K562 (cell line): ENCODE measurements at regions not wholly inside any gene's neighbourhood (a gene's known extent, or its start where the extent isn't known, plus 50 kb on each side); places are given as distances from the start of the nearest gene placed in this dataset.

Experiments
- ATAC-seq: fragments of 200-7000 bp; cut with Tn5 transposase; 3 replicates; pipeline ENCODE4 v1.9.1; 2020; ENCODE audit warnings: moderate library complexity
- BruUV-seq: library from RNA; stranded (reverse); fragments of 400-500 nt; replicated peaks from 2 replicates; lab custom pipeline; 2021; lab: Mats Ljungman, UMichigan
- CTCF ChIA-PET: fragments of 300-600 bp; formaldehyde crosslinking; extraction: SDS; loops from one replicate; lab custom pipeline; 2021; ENCODE audit warnings: low intra/inter-chr PET ratio; lab: Yijun Ruan, JAX
- POLR2A ChIA-PET: fragments of 300-600, 350-650 bp; sonication (Branson Sonifier 250); formaldehyde crosslinking; extraction: SDS; loops from one replicate; lab custom pipeline; 2021; ENCODE audit warnings: antibody characterized with exemption, inconsistent platforms; lab: Yijun Ruan, JAX
- DNase-seq, 4 experiments: peaks; one replicate each; pipeline versions ENCODE4 v3.0.0 to v3.0.0-alpha.2; 2011 to 2018; ENCODE audit warnings: low spot score in 3 of 4, mixed read lengths in 3 of 4; ENCODE audit errors: extremely low read depth in 1 of 4
- FAIRE-seq: peaks from 2 replicates; lab custom pipeline; 2011; peaks lifted over from hg19 to GRCh38; lab: Jason Lieb, UNC
- H2AFZ ChIP-seq: 2 replicates; pipeline ENCODE4 v1.6.0; 2011; ENCODE audit warnings: low read depth, low read length, control low read depth, inconsistent platforms
- H3K27ac ChIP-seq: fragments of 200-600 bp; 3 replicates; pipeline ENCODE4 v1.8.0; 2011; ENCODE audit warnings: low read depth, mild to moderate bottlenecking, control low read depth, inconsistent platforms, low read length, moderate library complexity, mixed read lengths; ENCODE audit errors: extremely low read depth
- H3K27me3 ChIP-seq, 2 experiments: fragments of 300-600 bp in 1 of 2; 2 replicates in 1 of 2; 3 replicates in 1 of 2; pipeline versions ENCODE4 v1.6.0 to v1.8.0; 2011; ENCODE audit warnings: inconsistent platforms in 2 of 2, low read length in 2 of 2, mild to moderate bottlenecking in 1 of 2, mixed read lengths in 1 of 2, moderate library complexity in 1 of 2; ENCODE audit not compliant: control insufficient read depth in 2 of 2, insufficient read depth in 2 of 2
- H3K36me3 ChIP-seq: fragments of 300-600 bp; 3 replicates; pipeline ENCODE4 v1.8.0; 2011; ENCODE audit warnings: mild to moderate bottlenecking, low read length, inconsistent platforms; ENCODE audit not compliant: control insufficient read depth, insufficient read depth
- H3K4me1 ChIP-seq, 2 experiments: fragments of 200-600 bp in 1 of 2; replicated peaks in 1 of 2; 2 replicates in 1 of 2; 3 replicates in 1 of 2; pipeline versions ENCODE4 v1.5.1 to v1.8.0; 2011; ENCODE audit warnings: inconsistent platforms in 2 of 2, low read length in 2 of 2, mild to moderate bottlenecking in 1 of 2, mixed read lengths in 1 of 2, moderate library complexity in 1 of 2; ENCODE audit not compliant: control insufficient read depth in 2 of 2, insufficient read depth in 2 of 2
- H3K4me2 ChIP-seq: 2 replicates; pipeline ENCODE4 v1.6.1; 2011; ENCODE audit warnings: low read length, control low read depth, inconsistent platforms, mixed read lengths; ENCODE audit not compliant: insufficient read depth
- H3K4me3 ChIP-seq: fragments of 200-600 bp; sonication (generic), shearing (Covaris generic); 2 replicates; pipeline ENCODE4 v1.5.1; 2016; ENCODE audit warnings: control low read depth, inconsistent platforms
- H3K79me2 ChIP-seq: fragments of 200-600 bp; 3 replicates; pipeline ENCODE4 v1.8.0; 2011; ENCODE audit warnings: low read length, inconsistent platforms; ENCODE audit not compliant: control insufficient read depth, insufficient read depth
- H3K9ac ChIP-seq, 2 experiments: 2 replicates each; pipeline versions ENCODE4 v1.6.0 to v1.6.1; 2011; ENCODE audit warnings: low read depth in 2 of 2, low read length in 2 of 2, control low read depth in 1 of 2, inconsistent platforms in 1 of 2, mild to moderate bottlenecking in 1 of 2, mixed read lengths in 1 of 2; ENCODE audit not compliant: insufficient read depth in 1 of 2
- H3K9me1 ChIP-seq: one replicate; pipeline ENCODE4 v1.6.0; 2011; ENCODE audit warnings: inconsistent platforms, mild to moderate bottlenecking, low read length, moderate library complexity; ENCODE audit not compliant: control insufficient read depth, insufficient read depth
- H3K9me3 ChIP-seq: replicated peaks from 2 replicates; pipeline ENCODE4 v1.5.1; 2011; ENCODE audit warnings: low read depth, low read length, inconsistent platforms; ENCODE audit not compliant: control insufficient read depth, insufficient read depth
- H4K20me1 ChIP-seq: replicated peaks from 2 replicates; pipeline ENCODE4 v1.6.1; 2011; ENCODE audit warnings: low read length, inconsistent platforms, mixed read lengths; ENCODE audit not compliant: control insufficient read depth, insufficient read depth
- CSDE1 ChIP-seq, 2 experiments: fragments of 450-650 bp; IDR thresholded peaks; 2 replicates each; pipeline ENCODE4 v1.6.1; 2016; ENCODE audit warnings: mild to moderate bottlenecking in 1 of 2
- CXXC5 ChIP-seq: fragments of 250-450 bp; sonication (Bioruptor Pico); IDR thresholded peaks from 2 replicates; pipeline ENCODE4 v1.8.0; 2022; ENCODE audit warnings: inconsistent platforms, mild to moderate bottlenecking, moderate library complexity
- ELK1 ChIP-seq: sonication (generic); formaldehyde crosslinking; IDR thresholded peaks from 2 replicates; pipeline ENCODE4 v1.8.1; 2022; ENCODE audit warnings: missing genetic modification reagents
- FOXA3 ChIP-seq, 2 experiments: fragments of 450-650 bp in 1 of 2; sonication (generic) in 1 of 2; formaldehyde crosslinking; IDR thresholded peaks in 1 of 2; conservative IDR thresholded peaks in 1 of 2; 2 replicates each; pipeline versions ENCODE4 v1.4.0 to v1.8.0; 2020 to 2022; ENCODE audit warnings: mild to moderate bottlenecking in 2 of 2, missing genetic modification reagents in 1 of 2
- NCOA4 ChIP-seq: fragments of 450-650 bp; IDR thresholded peaks from 2 replicates; pipeline ENCODE4 v1.6.1; 2018; ENCODE audit warnings: mild to moderate bottlenecking; ENCODE audit not compliant: partially characterized antibody
- NR3C1 ChIP-seq: sonication (generic); formaldehyde crosslinking; IDR thresholded peaks from 2 replicates; pipeline ENCODE4 v1.8.1; 2022; ENCODE audit warnings: missing genetic modification reagents
- POLR3A ChIP-seq: IDR thresholded peaks from 2 replicates; pipeline ENCODE4 v1.6.1; 2011; ENCODE audit warnings: borderline replicate concordance, mild to moderate bottlenecking, moderate library complexity; ENCODE audit not compliant: insufficient read length, insufficient read depth; ENCODE audit errors: extremely low read depth
- YY1 ChIP-seq, 3 experiments: IDR thresholded peaks; 2 replicates each; pipeline ENCODE4 v1.6.1; 2011; ENCODE audit warnings: low read length in 2 of 3, mild to moderate bottlenecking in 2 of 3, moderate library complexity in 2 of 3, borderline replicate concordance in 1 of 3, control low read depth in 1 of 3, low read depth in 1 of 3; ENCODE audit not compliant: insufficient read depth in 3 of 3, insufficient replicate concordance in 2 of 3, control insufficient read depth in 1 of 3, insufficient read length in 1 of 3; ENCODE audit errors: extremely low read depth in 1 of 3
- ZBTB7A ChIP-seq: IDR thresholded peaks from 2 replicates; pipeline ENCODE4 v1.6.1; 2011; ENCODE audit warnings: low read depth, mild to moderate bottlenecking, low read length, moderate library complexity, borderline replicate concordance; ENCODE audit not compliant: control insufficient read depth
- ZNF431 ChIP-seq: sonication (generic); formaldehyde crosslinking; IDR thresholded peaks from 2 replicates; pipeline ENCODE4 v1.8.0; 2022; ENCODE audit warnings: mild to moderate bottlenecking, missing genetic modification reagents
- WGBS: fragments of 100-300 bp; shearing (Covaris generic); methylation state at CpG from one replicate; pipeline ENCODE4 v1.1.6; 2016; ENCODE audit warnings: low coverage, mixed read lengths; ENCODE audit not compliant: insufficient coverage; ENCODE audit errors: missing lambda C conversion rate; 5-methylcytosine and 5-hydroxymethylcytosine counted together
- in situ Hi-C: fragments of 300-500 bp; cut with MboI; formaldehyde crosslinking; loops from 4 replicates; pipeline ENCODE4 v1.15.0; 2018; ENCODE audit warnings: inconsistent platforms, mixed read lengths
- intact Hi-C: fragments of 100-400 bp; cut with micrococcal nuclease; formaldehyde crosslinking; loops from 2 replicates; pipeline ENCODE4 v1.14.2; 2022
- TF ChIP-seq, protein P1 (sequence below): IDR thresholded peaks from 3 replicates; pipeline ENCODE4 v1.6.1; 2011; ENCODE audit warnings: borderline replicate concordance, mild to moderate bottlenecking, moderate library complexity; ENCODE audit not compliant: insufficient read length; ENCODE audit errors: extremely low read depth

- CTCF ChIA-PET: no interaction called here
- TF ChIP-seq NCOA4: no peak
- TF ChIP-seq CSDE1 (IDR thresholded peaks at IDR 0.05): no peak
- TF ChIP-seq ZBTB7A: no peak
- TF ChIP-seq NR3C1: no peak
- no peak for TF ChIP-seq POLR3A
- TF ChIP-seq, all 486 proteins: peak for 0
- Histone ChIP-seq H3K36me3 (no peaks in the 10 kb centered on the region), H3K79me2 (no peaks in the 10 kb centered on the region), H3K27me3 (no peaks in the 10 kb centered on the region), H4K20me1 (no peaks in the 10 kb centered on the region), H3K4me2 (no peak overlapping the region), H3K9me3 (no peaks in the 10 kb centered on the region; the same call in 1 of the 2 replicates), H3K27ac (no peak overlapping the region), H3K9ac (no peak overlapping the region), H3K9me1 (no peaks in the 10 kb centered on the region), H3K4me3 (no peak overlapping the region), H2AFZ (no peak overlapping the region), H3K4me1 (no peaks in the 10 kb centered on the region)
- intact Hi-C loops: no loop called here
- WGBS: 2% methylated on average over 3 of the region's 3 CpGs
- DNase-seq (no peak), FAIRE-seq (no peak), ATAC-seq (no peak)
- in situ Hi-C loops: no loop called here
- BruUV-seq: no TSS peak
- POLR2A ChIA-PET: no interaction called here
Measured at GRCh38 chr1:199405634-199406196, 621.8 kb upstream of the NR5A2 start.

GRCh38 chr1:199410462-199410861, 617.0 kb upstream of the NR5A2 start:
- no peak for FAIRE-seq
- no peaks in the 10 kb centered on the region for H4K20me1 ChIP-seq
- no peak for TF ChIP-seq CXXC5 (CRISPR knock-in tag)
- TF ChIP-seq, protein P1, sequence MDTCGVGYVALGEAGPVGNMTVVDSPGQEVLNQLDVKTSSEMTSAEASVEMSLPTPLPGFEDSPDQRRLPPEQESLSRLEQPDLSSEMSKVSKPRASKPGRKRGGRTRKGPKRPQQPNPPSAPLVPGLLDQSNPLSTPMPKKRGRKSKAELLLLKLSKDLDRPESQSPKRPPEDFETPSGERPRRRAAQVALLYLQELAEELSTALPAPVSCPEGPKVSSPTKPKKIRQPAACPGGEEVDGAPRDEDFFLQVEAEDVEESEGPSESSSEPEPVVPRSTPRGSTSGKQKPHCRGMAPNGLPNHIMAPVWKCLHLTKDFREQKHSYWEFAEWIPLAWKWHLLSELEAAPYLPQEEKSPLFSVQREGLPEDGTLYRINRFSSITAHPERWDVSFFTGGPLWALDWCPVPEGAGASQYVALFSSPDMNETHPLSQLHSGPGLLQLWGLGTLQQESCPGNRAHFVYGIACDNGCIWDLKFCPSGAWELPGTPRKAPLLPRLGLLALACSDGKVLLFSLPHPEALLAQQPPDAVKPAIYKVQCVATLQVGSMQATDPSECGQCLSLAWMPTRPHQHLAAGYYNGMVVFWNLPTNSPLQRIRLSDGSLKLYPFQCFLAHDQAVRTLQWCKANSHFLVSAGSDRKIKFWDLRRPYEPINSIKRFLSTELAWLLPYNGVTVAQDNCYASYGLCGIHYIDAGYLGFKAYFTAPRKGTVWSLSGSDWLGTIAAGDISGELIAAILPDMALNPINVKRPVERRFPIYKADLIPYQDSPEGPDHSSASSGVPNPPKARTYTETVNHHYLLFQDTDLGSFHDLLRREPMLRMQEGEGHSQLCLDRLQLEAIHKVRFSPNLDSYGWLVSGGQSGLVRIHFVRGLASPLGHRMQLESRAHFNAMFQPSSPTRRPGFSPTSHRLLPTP: no peak
- no peak for TF ChIP-seq YY1 (IDR thresholded peaks at IDR 0.05; ENCODE audit: borderline replicate concordance in 1 of 3, control insufficient read depth in 1 of 3, extremely low read depth in 1 of 3, insufficient read depth in 3 of 3, insufficient read length in 1 of 3, insufficient replicate concordance in 2 of 3, low read depth in 1 of 3, low read length in 2 of 3)
- TF ChIP-seq ZNF431 (CRISPR knock-in tag): no peak
- TF ChIP-seq ELK1: no peak
- no peak for TF ChIP-seq FOXA3 (CRISPR knock-in tag; conservative IDR thresholded peaks at IDR 0.05 in 1 of 2, IDR thresholded peaks at IDR 0.05 in 1 of 2)

More at GRCh38 chr1:199410462-199410861, 617.0 kb upstream of the NR5A2 start:
- WGBS: 0% methylated on average over 3 of the region's 3 CpGs
- peaks cover 1% of the 10 kb centered on the region; the same call in 1 of the 2 replicates for H3K9me3 ChIP-seq
- intact Hi-C loops: no loop called here
- no peaks in the 10 kb centered on the region for H3K27me3 ChIP-seq
- no peaks in the 10 kb centered on the region for H3K36me3 ChIP-seq
- H3K4me1 ChIP-seq: no peaks in the 10 kb centered on the region
- no peak overlapping the region for H2AFZ ChIP-seq
- H3K27ac ChIP-seq: no peak overlapping the region
- POLR2A ChIA-PET: no interaction called here
- CTCF ChIA-PET: no interaction called here
- DNase-seq (no peak), ATAC-seq (no peak)
- H3K9ac ChIP-seq: no peak overlapping the region
- BruUV-seq: no TSS peak
- no peaks in the 10 kb centered on the region for H3K79me2 ChIP-seq
- no peak overlapping the region for H3K4me3 ChIP-seq
- no peak overlapping the region for H3K4me2 ChIP-seq
- no peaks in the 10 kb centered on the region for H3K9me1 ChIP-seq
- in situ Hi-C loops: no loop called here
